Astrocyte of the cerebellum (primary cell): ENCODE measurements at regions not wholly inside any gene's neighbourhood (a gene's known extent, or its start where the extent isn't known, plus 50 kb on each side); places are given as distances from the start of the nearest gene placed in this dataset.
"Not testable (repeated sequence)": the region's sequence is repeated elsewhere in the genome, so short reads cannot be mapped to it uniquely, and the experiment has no call there.

ENCODE experiments used
- DNase-seq: peaks from one replicate; pipeline ENCODE4 v3.0.0-alpha.2; 2011; ENCODE audit warnings: low read depth
- H3K4me3 ChIP-seq: 2 replicates; pipeline ENCODE4 v1.5.1; 2011; ENCODE audit warnings: mild to moderate bottlenecking, low read depth, low read length, moderate library complexity
- in situ Hi-C: cut with HindIII; loops from 2 replicates; pipeline ENCODE4 v1.10.0; 2017; ENCODE audit warnings: low sequenced_read_pairs
- TF ChIP-seq, protein P1 (sequence below): IDR thresholded peaks from 2 replicates; pipeline ENCODE4 v1.5.1; 2012; ENCODE audit warnings: low read length, low read depth, moderate library complexity, mild to moderate bottlenecking; ENCODE audit errors: missing control alignments

DNA sequence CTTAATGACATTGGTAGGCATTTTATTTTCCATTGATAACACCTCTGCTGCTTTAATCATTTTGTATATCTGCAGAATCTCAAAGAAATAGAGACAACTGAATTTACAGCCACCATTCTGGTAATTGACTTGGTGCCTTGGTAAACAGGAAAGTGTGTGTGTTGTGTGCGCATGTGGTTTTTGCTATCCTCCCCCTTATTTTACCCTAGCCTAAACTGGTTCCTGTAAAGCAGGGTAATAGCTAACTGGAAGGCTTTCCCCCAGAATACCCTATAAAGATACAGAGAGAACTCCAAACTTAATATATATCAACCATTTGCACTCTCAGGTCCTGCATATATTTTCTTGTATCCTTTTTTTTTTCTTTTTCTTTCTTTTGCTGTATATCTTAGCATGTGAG is 149.5 kb upstream of the ADGRL4 start:
- no peak overlapping the region for H3K4me3 ChIP-seq
- in situ Hi-C loops, result no loop called here
- DNase-seq, result no peak
- TF ChIP-seq, protein P1, sequence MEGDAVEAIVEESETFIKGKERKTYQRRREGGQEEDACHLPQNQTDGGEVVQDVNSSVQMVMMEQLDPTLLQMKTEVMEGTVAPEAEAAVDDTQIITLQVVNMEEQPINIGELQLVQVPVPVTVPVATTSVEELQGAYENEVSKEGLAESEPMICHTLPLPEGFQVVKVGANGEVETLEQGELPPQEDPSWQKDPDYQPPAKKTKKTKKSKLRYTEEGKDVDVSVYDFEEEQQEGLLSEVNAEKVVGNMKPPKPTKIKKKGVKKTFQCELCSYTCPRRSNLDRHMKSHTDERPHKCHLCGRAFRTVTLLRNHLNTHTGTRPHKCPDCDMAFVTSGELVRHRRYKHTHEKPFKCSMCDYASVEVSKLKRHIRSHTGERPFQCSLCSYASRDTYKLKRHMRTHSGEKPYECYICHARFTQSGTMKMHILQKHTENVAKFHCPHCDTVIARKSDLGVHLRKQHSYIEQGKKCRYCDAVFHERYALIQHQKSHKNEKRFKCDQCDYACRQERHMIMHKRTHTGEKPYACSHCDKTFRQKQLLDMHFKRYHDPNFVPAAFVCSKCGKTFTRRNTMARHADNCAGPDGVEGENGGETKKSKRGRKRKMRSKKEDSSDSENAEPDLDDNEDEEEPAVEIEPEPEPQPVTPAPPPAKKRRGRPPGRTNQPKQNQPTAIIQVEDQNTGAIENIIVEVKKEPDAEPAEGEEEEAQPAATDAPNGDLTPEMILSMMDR, result no peak

DNA sequence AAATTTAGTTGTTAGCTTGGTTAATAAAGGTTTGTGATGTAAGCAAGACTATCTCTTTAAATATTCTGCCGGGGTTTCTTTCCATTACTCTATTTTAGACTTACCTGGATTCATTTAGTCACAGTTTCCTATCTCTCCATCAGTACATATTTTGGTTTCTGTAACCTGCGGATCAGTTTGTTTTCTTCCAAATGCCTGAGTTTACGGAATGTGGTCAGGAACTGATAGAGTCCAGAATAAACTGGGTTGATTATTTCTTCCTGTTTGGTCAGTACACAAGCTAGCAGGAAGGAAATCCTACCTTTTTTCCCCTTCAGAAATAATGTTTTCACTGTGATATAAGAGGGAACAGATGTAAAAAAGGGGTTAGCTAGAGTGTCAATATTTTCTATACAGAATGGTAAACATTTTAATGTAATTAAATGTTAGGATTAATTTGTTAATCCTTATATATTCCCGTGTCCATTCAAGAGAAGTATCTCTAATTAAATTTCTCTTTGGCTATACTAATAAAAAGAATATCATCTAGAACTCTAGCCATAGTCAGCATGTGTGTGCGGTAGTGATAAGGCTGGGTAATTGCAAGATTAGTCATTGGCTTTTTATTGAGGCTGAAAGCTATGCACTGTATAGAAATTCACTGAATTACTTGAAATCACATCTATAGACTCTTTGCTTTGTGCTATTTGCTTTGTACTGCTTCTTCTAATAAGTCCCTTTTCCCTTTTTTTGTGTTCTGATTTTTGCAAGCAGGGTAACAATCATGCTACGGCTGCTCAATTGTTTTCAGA is 144.7 kb upstream of the ADGRL4 start:
- DNase-seq, result no peak
- in situ Hi-C loops, result no loop called here
- no peak overlapping the region for H3K4me3 ChIP-seq
- TF ChIP-seq, protein P1, result no peak

DNA sequence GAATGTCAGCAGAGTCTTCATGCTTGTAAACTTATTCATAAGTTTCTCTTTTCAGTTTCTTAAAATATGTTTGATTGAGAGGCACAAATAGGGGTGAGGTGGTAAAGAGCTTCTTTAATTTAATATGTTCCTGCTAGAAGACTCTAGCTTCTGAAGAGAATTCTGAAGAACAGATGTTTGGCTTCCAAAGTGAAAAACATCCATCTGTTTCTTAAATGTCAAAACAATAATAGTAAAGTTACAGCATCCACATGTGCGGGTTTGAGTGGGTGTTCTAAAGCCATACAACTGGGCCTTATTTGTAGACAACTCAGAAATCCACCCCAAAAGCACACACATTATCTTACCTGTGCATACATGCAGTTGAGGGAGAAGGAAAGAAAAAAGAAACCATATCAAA is 144.0 kb upstream of the ADGRL4 start:
- H3K4me3 ChIP-seq, result no peak overlapping the region
- in situ Hi-C loops, result no loop called here
- TF ChIP-seq, protein P1, result no peak
- no peak for DNase-seq

DNA sequence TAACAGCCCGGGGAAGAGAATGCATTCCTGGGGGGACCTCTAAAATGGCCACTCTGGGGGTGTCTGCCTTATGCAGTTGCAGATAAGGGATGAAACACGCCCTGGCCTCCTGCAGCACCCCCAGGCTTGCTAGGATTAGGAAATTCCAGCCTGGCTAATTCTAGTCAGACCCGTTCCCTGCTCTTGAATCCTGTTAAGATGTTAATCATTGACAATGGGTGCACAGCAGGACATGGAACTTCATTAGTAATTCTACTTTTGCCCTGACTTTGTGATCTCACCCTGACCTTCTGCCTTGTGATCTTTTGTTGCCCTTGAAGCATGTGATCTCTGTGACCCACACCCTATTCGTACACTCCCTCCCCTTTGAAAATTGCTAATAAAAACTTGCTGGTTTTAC is 131.7 kb upstream of the ADGRL4 start:
- in situ Hi-C loops, H3K4me3 ChIP-seq, DNase-seq: not testable (repeated sequence)

DNA sequence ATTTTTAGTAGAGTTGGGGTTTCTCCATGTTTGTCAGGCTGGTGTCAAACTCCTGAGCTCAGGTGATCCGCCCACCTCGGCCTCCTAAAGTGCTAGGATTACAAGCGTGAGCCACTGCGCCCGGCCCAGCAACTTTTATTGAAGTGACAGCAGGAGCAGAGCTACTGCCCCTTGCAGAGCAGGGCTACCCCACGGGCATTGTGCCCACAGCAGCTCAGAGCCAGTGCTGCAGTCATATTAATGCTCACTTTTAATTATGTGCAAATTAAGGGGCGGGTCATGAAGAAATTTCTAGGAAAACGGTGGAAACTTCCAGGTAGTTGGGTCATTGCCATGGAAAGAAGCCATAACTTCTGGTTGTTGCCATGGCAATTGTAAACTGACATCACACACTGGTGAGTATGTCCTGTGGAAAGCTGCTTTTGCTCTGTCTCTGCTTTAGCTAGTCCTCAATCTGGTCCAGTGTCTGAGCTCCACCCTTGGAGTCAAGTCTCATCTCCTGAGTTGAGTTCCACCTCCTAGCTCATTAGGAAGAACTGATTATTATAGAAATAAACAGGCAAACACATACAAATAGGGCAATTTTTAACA is 127.3 kb upstream of the ADGRL4 start:
- TF ChIP-seq, protein P1, result no peak
- H3K4me3 ChIP-seq, result no peak overlapping the region
- in situ Hi-C loops, result no loop called here
- DNase-seq, result no peak

DNA sequence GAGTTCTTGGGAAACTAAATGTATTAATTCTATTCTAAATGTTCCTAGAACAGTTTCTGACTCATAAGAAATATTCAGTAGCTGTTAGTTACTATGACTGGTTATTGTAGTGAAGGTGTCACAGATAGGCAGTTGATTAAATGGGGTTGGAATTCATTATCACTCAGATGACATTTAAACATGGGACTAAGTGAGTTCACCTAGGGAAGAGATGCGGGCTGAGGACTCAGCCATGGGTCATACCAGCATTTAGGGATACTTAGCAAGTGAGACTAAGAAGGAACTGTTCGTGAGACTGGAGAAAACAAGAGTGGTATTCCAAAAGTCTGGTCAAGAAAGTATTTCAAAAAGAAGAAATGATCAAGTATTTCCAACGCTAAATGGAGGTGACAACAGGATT is 125.1 kb upstream of the ADGRL4 start:
- no peak for DNase-seq
- TF ChIP-seq, protein P1, result no peak
- in situ Hi-C loops, result no loop called here
- no peak overlapping the region for H3K4me3 ChIP-seq

DNA sequence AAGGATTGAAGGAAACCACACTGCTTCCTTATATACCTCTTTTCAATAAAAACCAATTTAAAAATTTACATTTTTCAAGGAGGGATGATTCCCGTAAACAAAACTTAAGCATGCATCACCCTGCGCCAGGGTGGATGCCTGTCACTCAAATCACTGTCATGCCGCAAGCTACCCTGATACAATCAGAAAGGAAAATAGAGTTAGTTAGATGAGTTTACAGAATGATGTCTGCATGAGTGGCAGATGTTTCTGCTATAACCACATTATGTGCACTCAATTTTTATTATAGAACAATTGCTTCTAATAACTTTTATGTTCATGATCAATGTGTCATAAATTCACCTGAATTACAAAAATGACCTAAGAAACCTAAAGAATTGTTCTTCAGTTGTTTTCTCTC is 123.4 kb upstream of the ADGRL4 start:
- no peak overlapping the region for H3K4me3 ChIP-seq
- TF ChIP-seq, protein P1, result no peak
- in situ Hi-C loops, result no loop called here

More for the DNA sequence above, 123.4 kb upstream of the ADGRL4 start:
- DNase-seq, result no peak
